H1 (cell line): ENCODE measurements at regions not wholly inside any gene's neighbourhood (a gene's known extent, or its start where the extent isn't known, plus 50 kb on each side); places are given as distances from the start of the nearest gene placed in this dataset.

ENCODE experiments used
- CHD1 ChIP-seq: IDR thresholded peaks from 2 replicates; pipeline ENCODE4 v1.6.1; 2012; ENCODE audit warnings: low read depth, low read length, improper control_type of control experiment
- CREB1 ChIP-seq: IDR thresholded peaks from 2 replicates; pipeline ENCODE4 v1.6.1; 2012; ENCODE audit warnings: inconsistent platforms
- CTCF ChIP-seq, 3 experiments: IDR thresholded peaks; 1 replicate in 2 of 3; 2 replicates in 1 of 3; pipeline versions ENCODE4 v1.5.1 to v1.6.1; 2011; ENCODE audit warnings: low read length in 3 of 3, mild to moderate bottlenecking in 3 of 3, inconsistent platforms in 2 of 3, low read depth in 1 of 3, moderate library complexity in 1 of 3; ENCODE audit not compliant: insufficient read depth in 1 of 3; ENCODE audit errors: control extremely low read depth in 1 of 3
- EZH2 ChIP-seq: fragments of 200-600 bp; sonication (generic); IDR thresholded peaks from 2 replicates; pipeline ENCODE4 v1.7.1; 2012; ENCODE audit warnings: low read depth, mild to moderate bottlenecking, moderate library complexity, low read length, inconsistent platforms; ENCODE audit not compliant: severe bottlenecking
- JUND ChIP-seq: IDR thresholded peaks from 2 replicates; pipeline ENCODE4 v1.6.1; 2011; ENCODE audit warnings: mild to moderate bottlenecking, improper control_type of control experiment, low read length
- POLR2A ChIP-seq, 2 experiments: IDR thresholded peaks; 1 replicate in 1 of 2; 2 replicates in 1 of 2; pipeline ENCODE4 v1.6.1; 2011; ENCODE audit warnings: low read depth in 2 of 2, low read length in 2 of 2, mild to moderate bottlenecking in 2 of 2; ENCODE audit errors: control extremely low read depth in 1 of 2
- RAD21 ChIP-seq, 2 experiments: IDR thresholded peaks in 1 of 2; conservative IDR thresholded peaks in 1 of 2; 2 replicates each; pipeline ENCODE4 v1.6.1; 2011; ENCODE audit warnings: low read depth in 2 of 2, low read length in 2 of 2, improper control_type of control experiment in 1 of 2, inconsistent platforms in 1 of 2, mild to moderate bottlenecking in 1 of 2, moderate library complexity in 1 of 2
- SIN3A ChIP-seq, 2 experiments: IDR thresholded peaks in 1 of 2; conservative IDR thresholded peaks in 1 of 2; 2 replicates each; pipeline ENCODE4 v1.6.1; 2011 to 2012; ENCODE audit warnings: low read length in 2 of 2, improper control_type of control experiment in 1 of 2, low read depth in 1 of 2, mild to moderate bottlenecking in 1 of 2
- USF2 ChIP-seq: IDR thresholded peaks from 2 replicates; pipeline ENCODE4 v1.6.1; 2011; ENCODE audit warnings: low read length, improper control_type of control experiment
- YY1 ChIP-seq: IDR thresholded peaks from 2 replicates; pipeline ENCODE4 v1.6.1; 2011; ENCODE audit warnings: low read depth, mild to moderate bottlenecking, low read length
- TF ChIP-seq, protein P1 (sequence below): IDR thresholded peaks from 2 replicates; pipeline ENCODE4 v1.6.1; 2012; ENCODE audit warnings: low read length, inconsistent platforms

DNA sequence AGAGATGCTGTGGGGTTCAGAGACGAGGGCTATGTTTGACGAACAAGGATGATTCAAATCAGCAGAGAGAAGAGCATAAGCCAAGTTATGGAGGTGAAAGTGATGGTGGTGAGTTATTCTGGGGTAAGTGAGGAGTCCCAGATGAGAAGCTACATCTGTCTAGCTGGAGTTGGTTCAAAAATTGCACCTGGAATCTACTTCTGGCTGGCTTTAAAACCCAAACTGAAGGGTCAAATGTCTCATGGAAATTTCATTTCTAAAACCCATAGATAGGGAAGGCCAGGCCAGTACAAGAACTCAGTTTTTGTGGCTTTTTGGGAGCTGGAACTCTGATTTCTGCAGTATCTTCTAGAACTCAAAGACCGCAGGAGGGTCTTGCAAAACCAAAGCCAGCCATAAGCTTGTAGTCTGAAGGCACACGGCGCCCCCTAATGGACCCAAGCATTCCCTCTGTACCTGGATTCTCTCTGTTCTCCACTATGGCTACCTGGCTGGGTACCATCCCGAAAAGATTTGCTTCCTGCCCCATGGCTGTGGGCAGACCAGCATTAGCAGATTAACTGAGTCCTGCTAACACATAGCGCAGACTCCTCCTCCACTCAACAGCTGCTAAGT is 229.1 kb upstream of the SLC14A2 start:
- no peak for TF ChIP-seq CHD1
- no peak for TF ChIP-seq CREB1
- TF ChIP-seq POLR2A (IDR thresholded peaks at IDR 0.05; ENCODE audit: control extremely low read depth in 1 of 2, low read depth in 2 of 2, low read length in 2 of 2), result no peak
- peak; percentile 84 for TF ChIP-seq YY1
- TF ChIP-seq, protein P1, sequence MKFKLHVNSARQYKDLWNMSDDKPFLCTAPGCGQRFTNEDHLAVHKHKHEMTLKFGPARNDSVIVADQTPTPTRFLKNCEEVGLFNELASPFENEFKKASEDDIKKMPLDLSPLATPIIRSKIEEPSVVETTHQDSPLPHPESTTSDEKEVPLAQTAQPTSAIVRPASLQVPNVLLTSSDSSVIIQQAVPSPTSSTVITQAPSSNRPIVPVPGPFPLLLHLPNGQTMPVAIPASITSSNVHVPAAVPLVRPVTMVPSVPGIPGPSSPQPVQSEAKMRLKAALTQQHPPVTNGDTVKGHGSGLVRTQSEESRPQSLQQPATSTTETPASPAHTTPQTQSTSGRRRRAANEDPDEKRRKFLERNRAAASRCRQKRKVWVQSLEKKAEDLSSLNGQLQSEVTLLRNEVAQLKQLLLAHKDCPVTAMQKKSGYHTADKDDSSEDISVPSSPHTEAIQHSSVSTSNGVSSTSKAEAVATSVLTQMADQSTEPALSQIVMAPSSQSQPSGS, result no peak
- TF ChIP-seq USF2, result no peak
- no peak for TF ChIP-seq EZH2
- peak; percentile 85 to 90 for TF ChIP-seq RAD21 (IDR thresholded peaks at IDR 0.05 in 1 of 2, conservative IDR thresholded peaks at IDR 0.05 in 1 of 2; ENCODE audit: low read depth in 2 of 2, low read length in 2 of 2)
- no peak for TF ChIP-seq JUND
- peak; percentile 80 to 89 (median 83) for TF ChIP-seq CTCF (IDR thresholded peaks at IDR 0.05; ENCODE audit: control extremely low read depth in 1 of 3, insufficient read depth in 1 of 3, low read depth in 1 of 3, low read length in 3 of 3)
- no peak for TF ChIP-seq SIN3A (conservative IDR thresholded peaks at IDR 0.05 in 1 of 2, IDR thresholded peaks at IDR 0.05 in 1 of 2; ENCODE audit: low read depth in 1 of 2, low read length in 2 of 2)
